Erythroblast (primary cell): ENCODE measurements at regions not wholly inside any gene's neighbourhood (a gene's known extent, or its start where the extent isn't known, plus 50 kb on each side); places are given as distances from the start of the nearest gene placed in this dataset.

Experiments used
- DNase-seq, 2 experiments: peaks; one replicate each; lab custom pipeline; 2025; lab: John Stamatoyannopoulos, UW
- GATA1 ChIP-seq: IDR thresholded peaks from 2 replicates; pipeline ENCODE4 v1.6.1; 2011; ENCODE audit warnings: low read depth, mild to moderate bottlenecking, control low read depth, low read length, moderate library complexity
- POLR2A ChIP-seq: IDR thresholded peaks from 2 replicates; pipeline ENCODE4 v1.6.1; 2011; ENCODE audit warnings: mild to moderate bottlenecking, low read length

GRCh38 chr19:28350673-28351072 lies 862.3 kb downstream of the UQCRFS1 start:
- TF ChIP-seq GATA1: no peak
- no peak for TF ChIP-seq POLR2A
- no peak for DNase-seq

- DNase-seq: no peak
- no peak for TF ChIP-seq GATA1
- TF ChIP-seq POLR2A: no peak
Observed at GRCh38 chr19:28350037-28350436, 862.9 kb downstream of the UQCRFS1 start.

- no peak for DNase-seq
- TF ChIP-seq POLR2A (no peak), GATA1 (no peak)
Observed at GRCh38 chr19:28349604-28350003, 863.3 kb downstream of the UQCRFS1 start.

- no peak for TF ChIP-seq POLR2A
- TF ChIP-seq GATA1: no peak
- DNase-seq: no peak
Observed at GRCh38 chr19:28345811-28346210, 867.1 kb downstream of the UQCRFS1 start.

- TF ChIP-seq GATA1 (no peak), POLR2A (no peak)
- no peak for DNase-seq
Observed at GRCh38 chr19:28341810-28342350, 871.1 kb downstream of the UQCRFS1 start.

- no peak for DNase-seq
- TF ChIP-seq POLR2A (no peak), GATA1 (no peak)
Observed at GRCh38 chr19:28334419-28334818, 878.5 kb downstream of the UQCRFS1 start.

- TF ChIP-seq POLR2A (no peak), GATA1 (no peak)
- DNase-seq: no peak
Observed at GRCh38 chr19:28333909-28334308, 879.0 kb downstream of the UQCRFS1 start.

- TF ChIP-seq POLR2A (no peak), GATA1 (no peak)
Observed at GRCh38 chr19:28332886-28333285, 880.1 kb downstream of the UQCRFS1 start.

GRCh38 chr19:28332351-28332750 lies 880.6 kb downstream of the UQCRFS1 start:
- DNase-seq: no peak
- TF ChIP-seq GATA1: no peak
- TF ChIP-seq POLR2A: no peak

More at GRCh38 chr19:28332886-28333285, 880.1 kb downstream of the UQCRFS1 start:
- no peak for DNase-seq

- no peak for DNase-seq
- no peak for TF ChIP-seq POLR2A
- TF ChIP-seq GATA1: no peak
Observed at GRCh38 chr19:28331596-28331995, 881.4 kb downstream of the UQCRFS1 start.

- DNase-seq: no peak
- TF ChIP-seq GATA1 (no peak), POLR2A (no peak)
Observed at GRCh38 chr19:28330831-28331230, 882.1 kb downstream of the UQCRFS1 start.

GRCh38 chr19:28329429-28329828 lies 883.5 kb downstream of the UQCRFS1 start:
- no peak for DNase-seq
- TF ChIP-seq GATA1 (no peak), POLR2A (no peak)

GRCh38 chr19:28327905-28328304 lies 885.0 kb downstream of the UQCRFS1 start:
- DNase-seq: no peak
- TF ChIP-seq POLR2A (no peak), GATA1 (no peak)

GRCh38 chr19:28326746-28327145 lies 886.2 kb downstream of the UQCRFS1 start:
- TF ChIP-seq POLR2A (no peak), GATA1 (no peak)
- DNase-seq: no peak
